ENCODE measurements at regions not wholly inside any gene's neighbourhood (a gene's known extent, or its start where the extent isn't known, plus 50 kb on each side); places are given as distances from the start of the nearest gene placed in this dataset.

DNA sequence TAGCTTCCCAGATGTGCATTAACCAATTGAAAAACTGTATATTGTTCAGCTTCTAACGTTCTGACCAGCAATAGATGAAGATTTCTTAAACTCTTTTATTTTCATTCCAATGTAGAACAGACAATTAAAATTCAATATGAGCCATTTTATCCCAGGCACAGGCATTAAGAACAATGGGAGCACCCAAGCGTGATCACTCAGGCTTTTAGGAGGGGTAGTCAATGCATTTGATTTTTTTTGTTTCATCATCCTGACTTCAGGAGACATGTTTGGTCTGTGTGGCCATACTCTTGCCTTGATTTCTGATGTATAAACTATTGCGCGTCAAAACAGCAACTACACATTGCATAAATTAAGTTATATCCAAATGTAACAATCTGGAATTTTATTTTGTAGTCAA lies 653.0 kb upstream of the RORB start:
- TF ChIP-seq, protein P1, sequence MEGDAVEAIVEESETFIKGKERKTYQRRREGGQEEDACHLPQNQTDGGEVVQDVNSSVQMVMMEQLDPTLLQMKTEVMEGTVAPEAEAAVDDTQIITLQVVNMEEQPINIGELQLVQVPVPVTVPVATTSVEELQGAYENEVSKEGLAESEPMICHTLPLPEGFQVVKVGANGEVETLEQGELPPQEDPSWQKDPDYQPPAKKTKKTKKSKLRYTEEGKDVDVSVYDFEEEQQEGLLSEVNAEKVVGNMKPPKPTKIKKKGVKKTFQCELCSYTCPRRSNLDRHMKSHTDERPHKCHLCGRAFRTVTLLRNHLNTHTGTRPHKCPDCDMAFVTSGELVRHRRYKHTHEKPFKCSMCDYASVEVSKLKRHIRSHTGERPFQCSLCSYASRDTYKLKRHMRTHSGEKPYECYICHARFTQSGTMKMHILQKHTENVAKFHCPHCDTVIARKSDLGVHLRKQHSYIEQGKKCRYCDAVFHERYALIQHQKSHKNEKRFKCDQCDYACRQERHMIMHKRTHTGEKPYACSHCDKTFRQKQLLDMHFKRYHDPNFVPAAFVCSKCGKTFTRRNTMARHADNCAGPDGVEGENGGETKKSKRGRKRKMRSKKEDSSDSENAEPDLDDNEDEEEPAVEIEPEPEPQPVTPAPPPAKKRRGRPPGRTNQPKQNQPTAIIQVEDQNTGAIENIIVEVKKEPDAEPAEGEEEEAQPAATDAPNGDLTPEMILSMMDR (IDR thresholded peaks at IDR 0.05; ENCODE audit: low read length): no peak
- no peak for TF ChIP-seq EZH2 (IDR thresholded peaks at IDR 0.05; ENCODE audit: borderline replicate concordance, low read length)
